GM03348 (cell line): ENCODE measurements at regions not wholly inside any gene's neighbourhood (a gene's known extent, or its start where the extent isn't known, plus 50 kb on each side); places are given as distances from the start of the nearest gene placed in this dataset.

Experiments
- DNase-seq: peaks from one replicate; pipeline ENCODE4 v3.0.0; 2012; ENCODE audit warnings: low spot score

GRCh38 chr3:113096188-113096892 is 105.6 kb downstream of the GTPBP8 start:
- no peak for DNase-seq

- peak; percentile 66 for DNase-seq
Measured at GRCh38 chr3:113097960-113098447, 107.2 kb downstream of the GTPBP8 start.

- DNase-seq, result no peak
Measured at GRCh38 chr3:113100063-113100462, 109.3 kb downstream of the GTPBP8 start.

- no peak for DNase-seq
Measured at GRCh38 chr3:113103588-113103987, 107.8 kb upstream of the BOC start.

GRCh38 chr3:113104357-113105092 is 106.8 kb upstream of the BOC start:
- no peak for DNase-seq

GRCh38 chr3:113105093-113105449 is 106.3 kb upstream of the BOC start:
- no peak for DNase-seq

- DNase-seq, result no peak
Measured at GRCh38 chr3:113105966-113106660, 105.2 kb upstream of the BOC start.

GRCh38 chr3:113110267-113110666 is 101.1 kb upstream of the BOC start:
- no peak for DNase-seq

- no peak for DNase-seq
Measured at GRCh38 chr3:113111011-113111707, 100.2 kb upstream of the BOC start.

GRCh38 chr3:113113361-113113760 is 98.0 kb upstream of the BOC start:
- no peak for DNase-seq

GRCh38 chr3:113117511-113118234 is 93.7 kb upstream of the BOC start:
- peak; percentile 73 for DNase-seq

- DNase-seq, result no peak
Measured at GRCh38 chr3:113118336-113118735, 93.0 kb upstream of the BOC start.

GRCh38 chr3:113124256-113124830 is 87.0 kb upstream of the BOC start:
- no peak for DNase-seq

- DNase-seq, result no peak
Measured at GRCh38 chr3:113125951-113126350, 85.4 kb upstream of the BOC start.

- DNase-seq, result no peak
Measured at GRCh38 chr3:113128386-113129015, 82.9 kb upstream of the BOC start.

- DNase-seq, result no peak
Measured at GRCh38 chr3:113129168-113129567, 82.2 kb upstream of the BOC start.

GRCh38 chr3:113132571-113132996 is 78.8 kb upstream of the BOC start:
- peak; percentile 25 for DNase-seq

GRCh38 chr3:113133140-113133539 is 78.2 kb upstream of the BOC start:
- DNase-seq, result no peak

- DNase-seq, result peak; percentile 54
Measured at GRCh38 chr3:113136071-113136470, 75.3 kb upstream of the BOC start.

GRCh38 chr3:113136544-113136943 is 74.8 kb upstream of the BOC start:
- no peak for DNase-seq
